ENCODE measurements at regions not wholly inside any gene's neighbourhood (a gene's known extent, or its start where the extent isn't known, plus 50 kb on each side); places are given as distances from the start of the nearest gene placed in this dataset.

- TF ChIP-seq POLR2A (IDR thresholded peaks at IDR 0.05; ENCODE audit: low read depth, low read length) (no peak), POU2F2 (IDR thresholded peaks at IDR 0.05; ENCODE audit: low read depth, low read length) (no peak), TAF1 (IDR thresholded peaks at IDR 0.05; ENCODE audit: low read depth, low read length) (no peak), PAX5 (IDR thresholded peaks at IDR 0.05; ENCODE audit: insufficient read depth, low read length, severe bottlenecking) (no peak)
- DNase-seq (ENCODE audit: insufficient read length, low spot score) (no peak), FAIRE-seq (no peak)
These were observed 695.6 kb upstream of the IGFBP3 start for GRCh38 chr7:46616636-46617035.

GRCh38 chr7:46613551-46613950 is 692.5 kb upstream of the IGFBP3 start:
- FAIRE-seq (no peak), DNase-seq (ENCODE audit: insufficient read length, low spot score) (no peak)
- no peak for TF ChIP-seq SPI1 (IDR thresholded peaks at IDR 0.05; ENCODE audit: low read depth, low read length)
- no peak for TF ChIP-seq POLR2A (IDR thresholded peaks at IDR 0.05; ENCODE audit: low read depth, low read length)

- no peak for TF ChIP-seq PAX5 (IDR thresholded peaks at IDR 0.05; ENCODE audit: insufficient read depth, low read length, severe bottlenecking)
- no peak for TF ChIP-seq POU2F2 (IDR thresholded peaks at IDR 0.05; ENCODE audit: low read depth, low read length)
- no peak for TF ChIP-seq TAF1 (IDR thresholded peaks at IDR 0.05; ENCODE audit: low read depth, low read length)
- no peak for FAIRE-seq
- no peak for DNase-seq (ENCODE audit: insufficient read length, low spot score)
These were observed 692.0 kb upstream of the IGFBP3 start for GRCh38 chr7:46613116-46613515.

- TF ChIP-seq POLR2AphosphoS5 (IDR thresholded peaks at IDR 0.05; ENCODE audit: low read depth, low read length) (no peak), PAX5 (IDR thresholded peaks at IDR 0.05; ENCODE audit: insufficient read depth, low read length, severe bottlenecking) (no peak), SPI1 (IDR thresholded peaks at IDR 0.05; ENCODE audit: low read depth, low read length) (no peak), POU2F2 (IDR thresholded peaks at IDR 0.05; ENCODE audit: low read depth, low read length) (no peak), TAF1 (IDR thresholded peaks at IDR 0.05; ENCODE audit: low read depth, low read length) (no peak), POLR2A (IDR thresholded peaks at IDR 0.05; ENCODE audit: low read depth, low read length) (no peak)
- DNase-seq (ENCODE audit: insufficient read length, low spot score) = no peak
- no peak for FAIRE-seq
These were observed 690.4 kb upstream of the IGFBP3 start for GRCh38 chr7:46611508-46611907.

GRCh38 chr7:46610746-46611145 is 689.7 kb upstream of the IGFBP3 start:
- FAIRE-seq (no peak), DNase-seq (ENCODE audit: insufficient read length, low spot score) (no peak)
- TF ChIP-seq POLR2AphosphoS5 (IDR thresholded peaks at IDR 0.05; ENCODE audit: low read depth, low read length) = no peak
- no peak for TF ChIP-seq TAF1 (IDR thresholded peaks at IDR 0.05; ENCODE audit: low read depth, low read length)
- no peak for TF ChIP-seq PAX5 (IDR thresholded peaks at IDR 0.05; ENCODE audit: insufficient read depth, low read length, severe bottlenecking)
- no peak for TF ChIP-seq POU2F2 (IDR thresholded peaks at IDR 0.05; ENCODE audit: low read depth, low read length)
- no peak for TF ChIP-seq POLR2A (IDR thresholded peaks at IDR 0.05; ENCODE audit: low read depth, low read length)
- TF ChIP-seq SPI1 (IDR thresholded peaks at IDR 0.05; ENCODE audit: low read depth, low read length) = no peak

GRCh38 chr7:46607176-46607575 is 686.1 kb upstream of the IGFBP3 start:
- TF ChIP-seq PAX5 (IDR thresholded peaks at IDR 0.05; ENCODE audit: insufficient read depth, low read length, severe bottlenecking) = no peak
- TF ChIP-seq POLR2A (IDR thresholded peaks at IDR 0.05; ENCODE audit: low read depth, low read length) = no peak
- TF ChIP-seq POLR2AphosphoS5 (IDR thresholded peaks at IDR 0.05; ENCODE audit: low read depth, low read length) = no peak
- TF ChIP-seq POU2F2 (IDR thresholded peaks at IDR 0.05; ENCODE audit: low read depth, low read length) = no peak
- no peak for TF ChIP-seq SPI1 (IDR thresholded peaks at IDR 0.05; ENCODE audit: low read depth, low read length)
- no peak for FAIRE-seq
- no peak for DNase-seq (ENCODE audit: insufficient read length, low spot score)

- no peak for DNase-seq (ENCODE audit: insufficient read length, low spot score)
These were observed 685.7 kb upstream of the IGFBP3 start for GRCh38 chr7:46606761-46607160.

GRCh38 chr7:46604241-46604661 is 683.2 kb upstream of the IGFBP3 start:
- no peak for DNase-seq (ENCODE audit: insufficient read length, low spot score)
- FAIRE-seq = no peak
- TF ChIP-seq POLR2A (IDR thresholded peaks at IDR 0.05; ENCODE audit: low read depth, low read length) (no peak), PAX5 (IDR thresholded peaks at IDR 0.05; ENCODE audit: insufficient read depth, low read length, severe bottlenecking) (no peak), TAF1 (IDR thresholded peaks at IDR 0.05; ENCODE audit: low read depth, low read length) (no peak), POLR2AphosphoS5 (IDR thresholded peaks at IDR 0.05; ENCODE audit: low read depth, low read length) (no peak), SPI1 (IDR thresholded peaks at IDR 0.05; ENCODE audit: low read depth, low read length) (no peak), POU2F2 (IDR thresholded peaks at IDR 0.05; ENCODE audit: low read depth, low read length) (no peak)

More at GRCh38 chr7:46606761-46607160, 685.7 kb upstream of the IGFBP3 start:
- FAIRE-seq = no peak
- no peak for TF ChIP-seq POLR2A (IDR thresholded peaks at IDR 0.05; ENCODE audit: low read depth, low read length)
- TF ChIP-seq TAF1 (IDR thresholded peaks at IDR 0.05; ENCODE audit: low read depth, low read length) = no peak
- TF ChIP-seq POLR2AphosphoS5 (IDR thresholded peaks at IDR 0.05; ENCODE audit: low read depth, low read length) = no peak
- TF ChIP-seq PAX5 (IDR thresholded peaks at IDR 0.05; ENCODE audit: insufficient read depth, low read length, severe bottlenecking) = no peak
- TF ChIP-seq SPI1 (IDR thresholded peaks at IDR 0.05; ENCODE audit: low read depth, low read length) = no peak
- no peak for TF ChIP-seq POU2F2 (IDR thresholded peaks at IDR 0.05; ENCODE audit: low read depth, low read length)

GRCh38 chr7:46603780-46604179 is 682.7 kb upstream of the IGFBP3 start:
- DNase-seq (ENCODE audit: insufficient read length, low spot score) (no peak), FAIRE-seq (no peak)
- no peak for TF ChIP-seq POU2F2 (IDR thresholded peaks at IDR 0.05; ENCODE audit: low read depth, low read length)
- no peak for TF ChIP-seq TAF1 (IDR thresholded peaks at IDR 0.05; ENCODE audit: low read depth, low read length)
- no peak for TF ChIP-seq POLR2AphosphoS5 (IDR thresholded peaks at IDR 0.05; ENCODE audit: low read depth, low read length)
- TF ChIP-seq PAX5 (IDR thresholded peaks at IDR 0.05; ENCODE audit: insufficient read depth, low read length, severe bottlenecking) = no peak
- no peak for TF ChIP-seq SPI1 (IDR thresholded peaks at IDR 0.05; ENCODE audit: low read depth, low read length)
- TF ChIP-seq POLR2A (IDR thresholded peaks at IDR 0.05; ENCODE audit: low read depth, low read length) = no peak

- TF ChIP-seq POU2F2 (IDR thresholded peaks at IDR 0.05; ENCODE audit: low read depth, low read length) (no peak), POLR2A (IDR thresholded peaks at IDR 0.05; ENCODE audit: low read depth, low read length) (no peak), PAX5 (IDR thresholded peaks at IDR 0.05; ENCODE audit: insufficient read depth, low read length, severe bottlenecking) (no peak), SPI1 (IDR thresholded peaks at IDR 0.05; ENCODE audit: low read depth, low read length) (no peak), TAF1 (IDR thresholded peaks at IDR 0.05; ENCODE audit: low read depth, low read length) (no peak), POLR2AphosphoS5 (IDR thresholded peaks at IDR 0.05; ENCODE audit: low read depth, low read length) (no peak)
- FAIRE-seq (no peak), DNase-seq (ENCODE audit: insufficient read length, low spot score) (no peak)
These were observed 682.3 kb upstream of the IGFBP3 start for GRCh38 chr7:46603296-46603752.
